ENCODE measurements at regions not wholly inside any gene's neighbourhood (a gene's known extent, or its start where the extent isn't known, plus 50 kb on each side); places are given as distances from the start of the nearest gene placed in this dataset.
A peak's percentile ranks its signal among the peaks of the same experiment; 100 is the strongest.
"Not testable (repeated sequence)": the region's sequence is repeated elsewhere in the genome, so short reads cannot be mapped to it uniquely, and the experiment has no call there.

GRCh38 chr3:31102196-31102879 is 207.9 kb upstream of the GADL1 start:
- DNase-seq: no peak

- DNase-seq: no peak
Observed at GRCh38 chr3:31103181-31103580, 208.7 kb upstream of the GADL1 start.

- DNase-seq: no peak
Observed at GRCh38 chr3:31103623-31104180, 209.2 kb upstream of the GADL1 start.

- no peak for DNase-seq
Observed at GRCh38 chr3:31105011-31105410, 210.6 kb upstream of the GADL1 start.

DNA sequence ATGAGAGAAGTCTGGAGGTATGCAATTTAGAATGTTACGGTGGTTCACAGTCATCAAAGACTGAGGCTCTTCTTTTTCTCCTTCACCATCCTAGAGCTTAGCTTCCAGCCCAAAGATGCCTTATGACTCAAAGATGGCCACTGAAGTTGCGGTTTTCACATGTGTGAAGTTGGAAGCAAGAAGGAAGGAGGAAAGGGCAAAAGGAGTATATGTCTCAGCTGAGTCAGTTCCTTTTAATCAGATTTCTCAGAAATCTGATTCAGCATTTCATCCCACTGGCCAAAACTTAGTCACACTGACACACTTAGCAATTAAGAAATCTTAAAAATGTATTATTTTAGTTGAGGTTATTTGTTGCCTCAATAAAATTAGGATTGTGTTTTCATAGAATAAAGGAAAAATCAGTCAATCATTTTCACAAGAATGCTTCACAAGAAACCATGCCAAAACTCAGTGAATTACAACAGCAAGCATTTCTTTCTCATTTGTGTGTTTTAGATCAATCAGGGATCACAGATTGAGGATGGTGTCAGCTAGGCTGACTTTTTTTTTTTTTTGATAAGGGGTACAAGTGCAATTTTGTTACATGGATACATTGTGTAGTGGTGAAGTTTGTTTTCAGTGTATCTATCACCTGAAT is 211.1 kb upstream of the GADL1 start:
- DNase-seq: no peak

- no peak for DNase-seq
Observed at GRCh38 chr3:31106204-31106603, 211.7 kb upstream of the GADL1 start.

DNA sequence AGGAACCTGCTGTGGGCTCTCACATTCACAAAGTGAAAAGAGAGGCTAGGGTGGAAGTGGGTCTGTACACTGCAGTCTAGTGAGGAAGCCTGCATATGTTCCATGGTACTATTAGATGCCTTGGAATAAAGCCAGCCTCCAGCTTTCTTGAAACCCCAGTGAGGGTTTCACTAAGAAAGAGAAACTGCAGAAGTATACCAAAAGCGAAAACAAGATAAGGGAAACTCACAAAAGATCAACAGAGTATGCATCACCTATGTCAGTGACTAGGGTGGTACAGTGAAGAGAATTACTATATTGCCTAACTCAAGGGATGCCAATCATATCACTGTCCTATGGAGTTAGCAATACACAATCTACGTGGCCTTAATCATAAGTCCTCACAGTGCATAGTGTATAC is 212.5 kb upstream of the GADL1 start:
- DNase-seq: no peak

DNA sequence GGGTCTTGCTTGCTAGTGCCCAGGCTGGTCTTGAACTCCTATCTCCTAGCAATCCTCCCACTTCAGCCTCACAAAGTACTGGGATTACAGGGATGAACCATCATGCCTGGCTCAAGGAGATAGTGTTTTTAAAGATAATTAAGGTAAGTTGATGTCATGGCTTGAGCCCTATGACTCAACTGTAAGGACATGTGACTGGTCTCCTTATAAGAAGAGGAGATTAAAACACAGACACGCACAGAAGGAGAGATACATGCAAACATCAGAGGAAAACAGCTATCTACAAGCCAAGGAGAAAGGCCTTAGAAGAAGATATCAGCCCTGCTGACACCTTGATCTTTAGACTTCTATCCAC is 220.4 kb upstream of the GADL1 start:
- DNase-seq: no peak

GRCh38 chr3:31115531-31115930 is 221.1 kb upstream of the GADL1 start:
- not testable (repeated sequence) for DNase-seq

GRCh38 chr3:31116651-31117050 is 222.2 kb upstream of the GADL1 start:
- no peak for DNase-seq

DNA sequence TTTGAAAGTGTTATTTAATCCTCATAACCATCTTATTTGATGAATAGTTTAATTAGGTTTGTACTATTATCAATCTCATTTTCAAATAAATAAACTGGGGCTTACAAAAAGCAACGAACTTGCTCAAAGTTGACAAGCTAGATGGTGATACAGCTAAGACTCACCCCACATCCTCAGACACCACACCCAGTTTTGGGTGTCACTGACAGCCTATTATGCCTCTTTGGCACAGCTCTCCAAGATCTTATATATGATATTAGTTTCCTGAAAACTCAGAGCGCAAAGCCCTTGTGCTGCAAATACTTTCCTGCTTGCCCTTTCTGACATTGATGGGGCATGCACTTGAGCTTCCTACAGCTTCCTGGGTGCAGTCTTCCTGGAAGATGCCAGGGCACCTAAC is 223.4 kb upstream of the GADL1 start:
- DNase-seq: no peak

DNA sequence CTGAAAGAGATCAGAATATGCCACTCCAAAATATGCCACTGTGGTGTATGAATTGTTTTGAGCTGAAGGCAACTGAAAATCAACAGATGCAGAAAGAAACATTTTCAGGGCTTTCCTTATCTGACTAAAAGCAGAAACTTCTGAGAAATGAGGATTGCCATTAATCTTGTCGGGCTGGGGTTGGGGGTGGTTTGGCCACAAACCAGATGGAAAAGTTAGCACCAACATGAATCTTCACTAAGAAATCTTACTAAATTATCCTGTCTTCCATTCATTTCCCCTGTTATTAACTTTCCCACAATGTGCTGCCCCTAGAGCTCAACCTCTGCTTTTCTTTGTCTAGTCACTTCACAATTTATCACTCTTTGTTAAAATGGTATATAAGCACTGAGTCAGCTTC is 229.9 kb upstream of the GADL1 start:
- no peak for DNase-seq

GRCh38 chr3:31125413-31126020 is 231.1 kb upstream of the GADL1 start:
- no peak for DNase-seq

GRCh38 chr3:31129241-31129640 is 234.8 kb upstream of the GADL1 start:
- no peak for DNase-seq

- peak; percentile 25 for DNase-seq
Observed at GRCh38 chr3:31132132-31132769, 237.8 kb upstream of the GADL1 start.

DNA sequence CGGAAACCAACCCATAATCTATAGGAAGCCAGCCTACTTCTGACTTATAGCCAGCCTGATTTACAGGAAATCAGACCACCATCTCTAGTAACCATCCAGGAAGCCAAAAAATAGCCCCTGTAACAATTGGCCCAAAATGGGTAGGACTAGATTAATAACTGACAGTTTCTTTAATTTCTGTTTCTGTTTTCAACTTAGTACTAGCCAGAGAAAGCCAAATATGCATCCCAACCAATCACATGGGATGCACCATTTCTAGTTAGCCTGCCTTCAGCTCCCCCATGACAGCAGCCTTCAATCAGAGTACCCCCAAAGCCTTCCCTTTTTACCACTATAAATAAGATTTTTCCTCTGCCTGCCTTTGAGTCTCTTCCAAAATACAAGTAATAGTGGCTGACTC is 239.1 kb upstream of the GADL1 start:
- DNase-seq: no peak

DNA sequence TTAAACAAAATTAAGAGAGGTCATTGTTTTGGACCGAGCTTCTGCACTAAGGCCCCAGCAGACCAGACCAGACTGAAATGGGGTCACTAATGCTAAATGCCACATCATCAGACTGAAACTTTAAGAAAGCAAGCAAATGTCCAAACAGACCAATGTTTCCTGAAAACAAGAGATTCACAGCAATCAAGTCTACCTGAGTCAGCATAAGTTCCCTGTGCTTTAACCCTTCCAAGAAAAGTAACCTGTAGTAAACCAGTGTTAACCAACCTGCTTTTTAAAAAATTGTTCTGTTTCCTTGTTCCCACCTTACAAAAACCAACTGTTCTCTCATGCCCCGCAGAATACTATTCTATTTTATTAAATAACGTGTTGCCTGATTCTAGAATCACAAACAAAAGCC is 241.1 kb upstream of the GADL1 start:
- DNase-seq: no peak

- no peak for DNase-seq
Observed at GRCh38 chr3:31137718-31138465, 243.4 kb upstream of the GADL1 start.

- no peak for DNase-seq
Observed at GRCh38 chr3:31140470-31140869, 246.0 kb upstream of the GADL1 start.

- no peak for DNase-seq
Observed at GRCh38 chr3:31142139-31142538, 247.7 kb upstream of the GADL1 start.

DNA sequence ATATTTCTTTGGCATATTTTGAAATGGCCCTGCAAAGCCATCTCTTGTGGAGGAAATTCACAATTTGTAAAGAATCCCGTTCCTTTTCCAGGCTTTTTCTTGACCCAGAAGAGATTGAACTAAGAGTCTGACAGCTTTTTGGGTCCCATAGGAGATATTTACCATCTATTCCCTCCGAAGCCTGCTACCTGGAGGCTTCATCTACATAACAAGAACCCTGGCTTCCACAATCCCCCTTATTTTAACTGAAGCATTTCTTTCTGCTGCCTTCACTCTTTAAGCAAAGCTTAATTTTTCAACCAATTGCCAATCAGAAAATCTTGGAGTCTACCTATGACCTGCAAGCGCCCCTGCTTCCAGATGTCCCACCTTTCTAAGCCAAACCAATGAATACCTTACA is 248.1 kb upstream of the GADL1 start:
- no peak for DNase-seq

DNA sequence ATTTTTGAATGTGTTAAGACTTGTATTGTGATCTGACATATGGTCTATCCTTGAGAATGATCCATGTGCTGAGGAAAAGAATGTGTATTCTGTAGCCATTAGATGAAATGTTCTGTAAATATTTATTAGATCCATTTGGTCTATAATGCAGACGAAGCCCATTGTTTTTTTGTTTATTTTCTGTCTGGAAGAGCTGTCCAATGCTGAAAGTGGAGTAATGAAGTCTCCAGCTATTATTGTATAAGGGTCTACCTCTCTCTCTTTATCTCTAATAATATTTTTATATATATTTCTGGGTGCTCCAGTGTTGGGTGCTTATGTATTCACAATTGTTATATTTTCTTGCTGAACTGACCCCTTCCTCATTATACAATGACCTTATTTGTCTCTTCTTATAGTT is 250.6 kb upstream of the GADL1 start:
- DNase-seq: no peak

DNA sequence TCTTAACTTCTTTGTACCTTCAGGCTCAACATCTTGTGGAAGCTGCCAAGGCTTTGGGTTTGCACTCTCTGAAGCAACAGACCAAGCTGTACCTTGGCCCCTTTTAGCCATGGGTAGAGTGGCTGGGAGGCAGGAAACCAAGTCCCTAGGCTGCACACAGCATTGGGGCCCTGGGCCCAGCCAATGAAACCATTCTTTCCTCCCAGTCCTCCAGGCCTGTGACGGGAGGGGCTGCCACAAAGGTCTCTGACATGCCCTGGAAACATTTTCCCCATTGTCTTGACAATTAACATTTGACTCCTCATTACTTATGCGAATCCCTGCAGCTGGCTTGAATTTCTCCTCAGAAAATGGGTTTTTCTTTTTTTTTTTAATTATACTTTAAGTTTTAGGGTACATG is 253.1 kb upstream of the GADL1 start:
- DNase-seq: no peak
